ENCODE measurements at regions not wholly inside any gene's neighbourhood (a gene's known extent, or its start where the extent isn't known, plus 50 kb on each side); places are given as distances from the start of the nearest gene placed in this dataset.

GRCh38 chr5:167626341-167627123 is 664.9 kb upstream of the WWC1 start:
- DNase-seq = no peak

GRCh38 chr5:167629634-167630033 is 661.8 kb upstream of the WWC1 start:
- no peak for DNase-seq

- DNase-seq = no peak
Measured at GRCh38 chr5:167631191-167631590, 660.3 kb upstream of the WWC1 start.

GRCh38 chr5:167633114-167633513 is 658.3 kb upstream of the WWC1 start:
- DNase-seq = no peak

- DNase-seq = peak; percentile 68
Measured at GRCh38 chr5:167633931-167634341, 657.5 kb upstream of the WWC1 start.

GRCh38 chr5:167634432-167634831 is 657.0 kb upstream of the WWC1 start:
- DNase-seq = no peak

- DNase-seq = no peak
Measured at GRCh38 chr5:167638816-167639215, 652.6 kb upstream of the WWC1 start.

- no peak for DNase-seq
Measured at GRCh38 chr5:167639273-167639672, 652.2 kb upstream of the WWC1 start.

GRCh38 chr5:167639766-167640165 is 651.7 kb upstream of the WWC1 start:
- DNase-seq = no peak

GRCh38 chr5:167642181-167642580 is 649.3 kb upstream of the WWC1 start:
- no peak for DNase-seq

- DNase-seq = peak; percentile 65
Measured at GRCh38 chr5:167642779-167643517, 648.5 kb upstream of the WWC1 start.

GRCh38 chr5:167643631-167644280 is 647.7 kb upstream of the WWC1 start:
- DNase-seq = no peak

- no peak for DNase-seq
Measured at GRCh38 chr5:167644619-167645018, 646.8 kb upstream of the WWC1 start.

GRCh38 chr5:167649471-167649870 is 642.0 kb upstream of the WWC1 start:
- DNase-seq = no peak

- DNase-seq = no peak
Measured at GRCh38 chr5:167652690-167653089, 638.8 kb upstream of the WWC1 start.

- DNase-seq = no peak
Measured at GRCh38 chr5:167653645-167654106, 637.8 kb upstream of the WWC1 start.

GRCh38 chr5:167657016-167657415 is 634.4 kb upstream of the WWC1 start:
- DNase-seq = no peak

- DNase-seq = no peak
Measured at GRCh38 chr5:167658889-167659288, 632.6 kb upstream of the WWC1 start.

- no peak for DNase-seq
Measured at GRCh38 chr5:167661605-167662004, 629.8 kb upstream of the WWC1 start.

GRCh38 chr5:167664222-167664804 is 627.1 kb upstream of the WWC1 start:
- DNase-seq = no peak

GRCh38 chr5:167665841-167666375 is 625.5 kb upstream of the WWC1 start:
- DNase-seq = no peak

- no peak for DNase-seq
Measured at GRCh38 chr5:167671176-167671575, 620.3 kb upstream of the WWC1 start.

- DNase-seq = no peak
Measured at GRCh38 chr5:167673942-167674341, 617.5 kb upstream of the WWC1 start.
